NCI-H345 (cell line): ENCODE measurements at regions not wholly inside any gene's neighbourhood (a gene's known extent, or its start where the extent isn't known, plus 50 kb on each side); places are given as distances from the start of the nearest gene placed in this dataset.
"Not testable (repeated sequence)": the region's sequence is repeated elsewhere in the genome, so short reads cannot be mapped to it uniquely, and the experiment has no call there.

Source experiments
- DNase-seq: peaks from one replicate; lab custom pipeline; 2025; lab: John Stamatoyannopoulos, UW

- no peak for DNase-seq
Observed at GRCh38 chr5:2861605-2862004, 110.1 kb upstream of the IRX2 start.

GRCh38 chr5:2860101-2860500 lies 108.6 kb upstream of the IRX2 start:
- DNase-seq: no peak

GRCh38 chr5:2857837-2858236 lies 106.4 kb upstream of the IRX2 start:
- DNase-seq: no peak

- DNase-seq: no peak
Observed at GRCh38 chr5:2856206-2856605, 104.7 kb upstream of the IRX2 start.

- DNase-seq: no peak
Observed at GRCh38 chr5:2852446-2852845, 101.0 kb upstream of the IRX2 start.

GRCh38 chr5:2851895-2852294 lies 100.4 kb upstream of the IRX2 start:
- DNase-seq: no peak

GRCh38 chr5:2849429-2849828 lies 98.0 kb upstream of the IRX2 start:
- DNase-seq: no peak

GRCh38 chr5:2848619-2849018 lies 97.1 kb upstream of the IRX2 start:
- no peak for DNase-seq

GRCh38 chr5:2847608-2848007 lies 96.1 kb upstream of the IRX2 start:
- no peak for DNase-seq

- DNase-seq: no peak
Observed at GRCh38 chr5:2841208-2841607, 89.7 kb upstream of the IRX2 start.

GRCh38 chr5:2840372-2840915 lies 89.0 kb upstream of the IRX2 start:
- DNase-seq: no peak

- no peak for DNase-seq
Observed at GRCh38 chr5:2836133-2836532, 84.7 kb upstream of the IRX2 start.

GRCh38 chr5:2833556-2833955 lies 82.1 kb upstream of the IRX2 start:
- DNase-seq: no peak

GRCh38 chr5:2832394-2832793 lies 80.9 kb upstream of the IRX2 start:
- DNase-seq: no peak

GRCh38 chr5:2829239-2829638 lies 77.8 kb upstream of the IRX2 start:
- DNase-seq: no peak

- DNase-seq: no peak
Observed at GRCh38 chr5:2818936-2819335, 67.5 kb upstream of the IRX2 start.

GRCh38 chr5:2817031-2817603 lies 65.6 kb upstream of the IRX2 start:
- peak; percentile 75 for DNase-seq

GRCh38 chr5:2813678-2814077 lies 62.2 kb upstream of the IRX2 start:
- DNase-seq: no peak

- no peak for DNase-seq
Observed at GRCh38 chr5:2810644-2811043, 59.2 kb upstream of the IRX2 start.

GRCh38 chr5:2807244-2807643 lies 55.8 kb upstream of the IRX2 start:
- DNase-seq: not testable (repeated sequence)

GRCh38 chr5:2806176-2806575 lies 54.7 kb upstream of the IRX2 start:
- no peak for DNase-seq

GRCh38 chr5:2805080-2805479 lies 53.6 kb upstream of the IRX2 start:
- no peak for DNase-seq

- no peak for DNase-seq
Observed at GRCh38 chr5:2803751-2804150, 52.3 kb upstream of the IRX2 start.

GRCh38 chr5:2802693-2803365 lies 51.4 kb upstream of the IRX2 start:
- DNase-seq: no peak
